Occipital lobe (tissue), 1 donor: ENCODE measurements at regions not wholly inside any gene's neighbourhood (a gene's known extent, or its start where the extent isn't known, plus 50 kb on each side); places are given as distances from the start of the nearest gene placed in this dataset.
"Not testable (repeated sequence)": the region's sequence is repeated elsewhere in the genome, so short reads cannot be mapped to it uniquely, and the experiment has no call there.

Experiments
- DNase-seq: peaks from one replicate; lab custom pipeline; 2025; lab: John Stamatoyannopoulos, UW

- DNase-seq = no peak
Measured at GRCh38 chr11:129503646-129504045, 128.0 kb downstream of the BARX2 start.

- DNase-seq = no peak
Measured at GRCh38 chr11:129505266-129505665, 129.6 kb downstream of the BARX2 start.

GRCh38 chr11:129508163-129508562, 132.5 kb downstream of the BARX2 start:
- DNase-seq = no peak

- DNase-seq = no peak
Measured at GRCh38 chr11:129528296-129528695, 152.6 kb downstream of the BARX2 start.

GRCh38 chr11:129530154-129530895, 154.7 kb downstream of the BARX2 start:
- no peak for DNase-seq

GRCh38 chr11:129533395-129533794, 157.7 kb downstream of the BARX2 start:
- DNase-seq = no peak

- DNase-seq = no peak
Measured at GRCh38 chr11:129536338-129536737, 160.7 kb downstream of the BARX2 start.

GRCh38 chr11:129538323-129538722, 162.7 kb downstream of the BARX2 start:
- no peak for DNase-seq

GRCh38 chr11:129543515-129544290, 168.1 kb downstream of the BARX2 start:
- no peak for DNase-seq

- DNase-seq = no peak
Measured at GRCh38 chr11:129544691-129545090, 169.0 kb downstream of the BARX2 start.

GRCh38 chr11:129546266-129546665, 170.6 kb downstream of the BARX2 start:
- DNase-seq = no peak

- no peak for DNase-seq
Measured at GRCh38 chr11:129557421-129557820, 181.8 kb downstream of the BARX2 start.

GRCh38 chr11:129569007-129569406, 193.4 kb downstream of the BARX2 start:
- no peak for DNase-seq

GRCh38 chr11:129572667-129573066, 197.0 kb downstream of the BARX2 start:
- not testable (repeated sequence) for DNase-seq

- DNase-seq = no peak
Measured at GRCh38 chr11:129573161-129573560, 197.5 kb downstream of the BARX2 start.

GRCh38 chr11:129574431-129574830, 198.8 kb downstream of the BARX2 start:
- DNase-seq = no peak

- DNase-seq = no peak
Measured at GRCh38 chr11:129576652-129577051, 201.0 kb downstream of the BARX2 start.

GRCh38 chr11:129578006-129578405, 202.4 kb downstream of the BARX2 start:
- DNase-seq = no peak

- DNase-seq = no peak
Measured at GRCh38 chr11:129580278-129580677, 204.6 kb downstream of the BARX2 start.

GRCh38 chr11:129584316-129584715, 208.7 kb downstream of the BARX2 start:
- DNase-seq = no peak

- DNase-seq = no peak
Measured at GRCh38 chr11:129589190-129589860, 213.7 kb downstream of the BARX2 start.

GRCh38 chr11:129590030-129590752, 214.5 kb downstream of the BARX2 start:
- no peak for DNase-seq
